A549 (cell line): ENCODE measurements at regions not wholly inside any gene's neighbourhood (a gene's known extent, or its start where the extent isn't known, plus 50 kb on each side); places are given as distances from the start of the nearest gene placed in this dataset.

Source experiments
- HDAC2 ChIP-seq: fragments of 200-600 bp; sonication (generic); IDR thresholded peaks from 2 replicates; pipeline ENCODE4 v1.6.1; 2016
- POLR2A ChIP-seq: IDR thresholded peaks from 2 replicates; pipeline ENCODE4 v1.6.1; 2012; ENCODE audit warnings: mild to moderate bottlenecking, low read length

DNA sequence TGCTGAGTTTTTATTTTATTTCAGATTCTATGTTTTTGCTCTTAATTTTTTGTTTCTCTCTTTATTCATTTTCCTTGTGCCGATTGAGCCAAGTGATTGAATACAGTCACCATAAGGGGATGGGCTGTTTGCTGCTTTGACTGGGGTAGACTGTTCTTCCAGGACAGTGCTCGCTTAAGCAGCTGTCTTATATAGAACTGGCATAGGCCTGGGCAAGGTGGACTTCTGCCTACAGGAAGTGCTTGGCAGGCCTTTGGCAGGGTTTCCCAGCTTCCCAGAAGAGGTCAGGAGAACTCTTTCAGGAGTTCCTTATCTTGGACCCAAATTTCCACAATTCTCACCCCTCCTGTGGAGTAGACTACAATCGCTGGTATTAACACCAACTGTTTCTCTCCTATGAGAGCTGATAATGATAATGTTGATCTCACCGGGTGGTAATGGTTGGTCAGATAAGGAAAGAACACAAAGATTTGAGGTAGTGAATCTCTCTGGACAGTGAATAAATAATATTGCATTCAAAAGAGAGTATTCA is 207.5 kb upstream of the ST6GAL2 start:
- TF ChIP-seq POLR2A (no peak), HDAC2 (no peak)
